Erythroblast (primary cell): ENCODE measurements at regions not wholly inside any gene's neighbourhood (a gene's known extent, or its start where the extent isn't known, plus 50 kb on each side); places are given as distances from the start of the nearest gene placed in this dataset.

Experiments
- GATA1 ChIP-seq: IDR thresholded peaks from 2 replicates; pipeline ENCODE4 v1.6.1; 2011; ENCODE audit warnings: low read depth, mild to moderate bottlenecking, control low read depth, low read length, moderate library complexity
- POLR2A ChIP-seq: IDR thresholded peaks from 2 replicates; pipeline ENCODE4 v1.6.1; 2011; ENCODE audit warnings: mild to moderate bottlenecking, low read length

DNA sequence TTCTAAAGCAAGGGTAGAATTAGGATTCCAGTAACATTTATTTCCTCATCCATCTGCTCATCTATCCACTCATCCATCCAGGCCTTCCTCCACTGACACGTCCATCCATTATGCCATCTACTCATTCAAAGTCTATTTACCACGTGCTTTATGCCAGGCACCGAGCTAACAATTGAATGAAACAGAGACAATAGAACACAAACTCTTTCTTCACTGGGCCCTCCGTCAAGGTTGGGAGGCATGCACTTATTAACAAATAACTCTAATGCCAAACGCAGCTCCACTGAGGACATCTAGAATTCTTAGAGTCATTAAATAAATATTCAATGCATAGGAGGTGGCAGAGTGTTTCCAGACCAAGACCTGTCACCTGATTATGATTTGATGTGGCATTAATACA, 262.7 kb downstream of the CYRIA start:
- TF ChIP-seq POLR2A: no peak
- no peak for TF ChIP-seq GATA1
